MM.1S (cell line): ENCODE measurements at regions not wholly inside any gene's neighbourhood (a gene's known extent, or its start where the extent isn't known, plus 50 kb on each side); places are given as distances from the start of the nearest gene placed in this dataset.

ENCODE experiments used
- CTCF ChIP-seq: fragments of 300-600 bp; sonication (generic); IDR thresholded peaks from 2 replicates; pipeline ENCODE4 v1.5.1; 2016; ENCODE audit warnings: antibody characterized with exemption, low read length, mixed read lengths
- EZH2 ChIP-seq: fragments of 300-600 bp; sonication (generic); optimal IDR thresholded peaks from 2 replicates; pipeline ENCODE3; 2017; ENCODE audit warnings: low read depth, mild to moderate bottlenecking, antibody characterized with exemption, low read length, mixed read lengths
- EZH2phosphoT487 ChIP-seq: fragments of 300-600 bp; sonication (generic); IDR thresholded peaks from 2 replicates; pipeline ENCODE4 v1.6.1; 2018; ENCODE audit warnings: antibody characterized with exemption, low read length

- no peak for TF ChIP-seq CTCF
- TF ChIP-seq EZH2phosphoT487: no peak
- no peak for TF ChIP-seq EZH2
Observed at GRCh38 chr13:73962284-73962683, 171.9 kb downstream of the KLF12 start.
